DOHH2 (cell line): ENCODE measurements at regions not wholly inside any gene's neighbourhood (a gene's known extent, or its start where the extent isn't known, plus 50 kb on each side); places are given as distances from the start of the nearest gene placed in this dataset.

Source experiments
- EZH2phosphoT487 ChIP-seq: fragments of 200-600 bp; sonication (generic); IDR thresholded peaks from 2 replicates; pipeline ENCODE4 v1.6.1; 2017; ENCODE audit warnings: borderline replicate concordance, mild to moderate bottlenecking, antibody characterized with exemption, low read length, moderate library complexity, mixed read lengths
- TF ChIP-seq, protein P1 (sequence below): fragments of 200-600 bp; sonication (generic); IDR thresholded peaks from one replicate; pipeline ENCODE4 v1.5.1; 2014; ENCODE audit warnings: antibody characterized with exemption, mild to moderate bottlenecking, low read depth, low read length; ENCODE audit not compliant: poor library complexity, severe bottlenecking

DNA sequence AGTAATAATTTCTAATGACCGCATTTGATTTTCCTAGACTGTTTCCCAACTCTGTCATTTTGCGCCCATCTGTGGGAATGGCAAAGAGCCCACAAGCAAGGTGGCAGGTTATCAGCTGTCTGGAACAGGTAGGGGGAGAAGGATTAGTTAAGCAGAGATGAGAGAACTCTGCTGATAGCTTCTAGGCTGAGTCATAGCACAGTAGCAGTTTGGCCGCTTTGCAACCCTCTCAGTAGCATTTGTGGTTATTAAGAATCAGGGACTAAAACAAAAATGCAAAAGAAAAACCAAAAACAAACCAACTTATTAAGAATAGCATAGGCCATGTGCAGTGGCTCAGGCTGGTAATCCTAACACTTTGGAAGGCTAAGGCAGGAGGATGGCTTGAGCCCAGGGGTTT is 602.7 kb upstream of the SORCS1 start:
- TF ChIP-seq, protein P1, sequence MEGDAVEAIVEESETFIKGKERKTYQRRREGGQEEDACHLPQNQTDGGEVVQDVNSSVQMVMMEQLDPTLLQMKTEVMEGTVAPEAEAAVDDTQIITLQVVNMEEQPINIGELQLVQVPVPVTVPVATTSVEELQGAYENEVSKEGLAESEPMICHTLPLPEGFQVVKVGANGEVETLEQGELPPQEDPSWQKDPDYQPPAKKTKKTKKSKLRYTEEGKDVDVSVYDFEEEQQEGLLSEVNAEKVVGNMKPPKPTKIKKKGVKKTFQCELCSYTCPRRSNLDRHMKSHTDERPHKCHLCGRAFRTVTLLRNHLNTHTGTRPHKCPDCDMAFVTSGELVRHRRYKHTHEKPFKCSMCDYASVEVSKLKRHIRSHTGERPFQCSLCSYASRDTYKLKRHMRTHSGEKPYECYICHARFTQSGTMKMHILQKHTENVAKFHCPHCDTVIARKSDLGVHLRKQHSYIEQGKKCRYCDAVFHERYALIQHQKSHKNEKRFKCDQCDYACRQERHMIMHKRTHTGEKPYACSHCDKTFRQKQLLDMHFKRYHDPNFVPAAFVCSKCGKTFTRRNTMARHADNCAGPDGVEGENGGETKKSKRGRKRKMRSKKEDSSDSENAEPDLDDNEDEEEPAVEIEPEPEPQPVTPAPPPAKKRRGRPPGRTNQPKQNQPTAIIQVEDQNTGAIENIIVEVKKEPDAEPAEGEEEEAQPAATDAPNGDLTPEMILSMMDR = no peak
- no peak for TF ChIP-seq EZH2phosphoT487
